ENCODE measurements at regions not wholly inside any gene's neighbourhood (a gene's known extent, or its start where the extent isn't known, plus 50 kb on each side); places are given as distances from the start of the nearest gene placed in this dataset.

GRCh38 chr3:14338898-14339458, 63.4 kb upstream of the SLC6A6 start:
- no peak for DNase-seq

DNA sequence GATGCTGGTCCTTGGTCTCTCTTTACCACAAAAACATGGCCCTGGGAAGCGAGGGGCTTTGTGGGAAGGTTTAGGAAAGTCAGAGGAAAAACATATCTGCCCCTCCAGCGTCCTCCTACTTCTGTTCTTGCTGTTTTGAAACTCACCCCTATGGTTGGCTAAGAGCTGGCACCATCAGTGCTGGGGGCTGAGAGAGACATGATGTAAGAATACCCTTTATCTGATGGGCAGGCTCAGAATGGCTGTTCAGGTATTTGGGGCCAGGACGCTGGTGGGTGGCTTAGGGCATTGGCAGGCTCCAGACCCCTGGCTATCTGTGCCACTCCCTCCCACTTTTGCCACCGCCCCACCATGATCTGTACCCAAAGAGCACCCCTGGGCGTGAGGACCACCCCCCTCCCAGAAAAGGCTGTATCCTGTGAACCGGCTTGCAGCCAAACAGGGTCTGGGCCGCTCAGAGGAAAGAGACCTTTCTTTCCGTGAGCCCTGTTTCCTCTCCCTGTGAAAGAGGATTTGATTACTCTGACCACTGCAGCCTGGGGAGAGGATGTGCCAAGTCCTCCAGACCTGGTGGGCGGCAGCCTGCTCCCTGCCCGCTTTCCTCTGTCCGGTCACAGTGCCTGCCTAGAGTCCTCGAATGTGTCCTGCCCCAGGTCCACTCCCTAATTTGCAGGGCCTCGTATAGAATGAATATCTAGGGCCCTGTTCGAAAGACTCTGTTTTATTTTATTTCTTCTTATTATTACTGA, 61.3 kb upstream of the SLC6A6 start:
- no peak for DNase-seq

DNA sequence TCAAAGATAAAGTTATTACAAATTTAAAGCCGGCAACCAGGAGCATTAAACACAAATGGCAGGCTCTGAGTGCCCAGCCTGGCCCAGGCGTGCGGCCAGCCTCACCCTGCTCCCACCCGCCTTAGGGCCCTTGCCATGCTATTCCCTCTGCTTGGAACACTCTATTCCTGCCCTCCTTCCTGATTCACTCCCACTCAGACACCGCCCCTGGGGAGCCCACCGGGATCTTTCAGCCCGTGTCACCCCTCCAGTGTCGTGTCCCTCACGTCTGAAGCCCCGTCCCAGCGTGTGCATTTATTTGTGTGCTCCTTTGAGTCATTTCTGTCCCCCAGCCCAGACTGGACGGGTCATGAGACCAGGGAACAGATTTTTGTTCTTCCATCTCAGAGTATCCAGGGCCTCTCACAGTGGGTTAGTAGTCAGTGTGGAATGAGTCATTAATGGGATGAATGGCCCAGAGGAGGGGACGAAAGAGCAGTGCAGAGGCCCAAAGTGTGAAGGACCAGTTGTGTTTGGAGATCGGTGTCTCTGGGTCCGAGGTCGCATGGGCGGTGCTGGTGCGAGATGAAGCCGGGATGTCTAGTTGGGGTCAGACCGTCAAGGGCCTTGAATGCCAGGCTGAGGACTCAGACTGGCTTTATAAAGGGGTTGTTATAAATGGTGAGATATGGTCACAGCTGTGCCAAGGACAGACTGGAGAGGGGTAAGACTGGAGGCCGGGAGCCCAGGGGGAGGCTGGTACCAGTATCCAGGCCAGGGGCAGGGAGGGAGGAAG, 58.9 kb upstream of the SLC6A6 start:
- no peak for DNase-seq

DNA sequence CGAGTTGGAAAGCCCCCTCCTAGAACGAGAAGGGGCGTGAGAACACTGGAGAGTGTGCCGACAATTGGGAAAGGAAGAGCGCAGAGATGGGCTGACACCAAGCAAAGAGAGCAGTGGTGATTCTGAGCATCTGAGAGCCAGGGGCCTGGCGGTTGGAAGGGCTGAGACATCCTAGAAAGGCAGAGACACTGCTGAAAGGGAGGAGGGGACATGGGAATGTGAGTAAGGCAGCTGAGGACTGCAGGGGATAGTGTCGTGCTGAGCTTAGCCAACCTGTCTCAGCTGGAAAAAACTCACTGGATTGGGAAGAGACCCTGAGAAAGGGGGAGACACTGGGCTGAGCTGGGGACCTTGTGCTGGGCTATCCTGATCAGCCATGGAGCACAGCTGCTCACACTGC, 58.1 kb upstream of the SLC6A6 start:
- DNase-seq: no peak

GRCh38 chr3:14345496-14346150, 56.8 kb upstream of the SLC6A6 start:
- no peak for DNase-seq

GRCh38 chr3:14346191-14346590, 56.2 kb upstream of the SLC6A6 start:
- no peak for DNase-seq

DNA sequence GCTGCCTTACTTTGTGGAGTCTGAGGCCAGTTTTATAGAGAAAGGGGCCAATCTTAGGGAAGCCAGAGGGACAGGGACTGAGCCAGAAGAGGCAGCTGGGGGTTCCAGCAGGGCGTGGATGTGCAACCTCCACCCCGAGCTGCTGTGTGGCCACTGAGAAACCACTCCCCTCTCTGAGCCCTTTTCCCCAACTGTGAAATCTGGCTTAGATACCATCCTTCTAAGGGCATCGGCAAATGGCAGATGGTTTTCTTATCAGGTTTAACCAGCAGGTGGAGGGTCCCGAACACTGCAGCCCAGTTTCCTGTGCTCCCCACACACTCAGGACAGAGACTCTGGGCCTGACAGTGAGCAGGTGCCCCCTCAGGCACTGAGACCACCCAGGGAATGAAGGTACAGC, 55.8 kb upstream of the SLC6A6 start:
- no peak for DNase-seq

DNA sequence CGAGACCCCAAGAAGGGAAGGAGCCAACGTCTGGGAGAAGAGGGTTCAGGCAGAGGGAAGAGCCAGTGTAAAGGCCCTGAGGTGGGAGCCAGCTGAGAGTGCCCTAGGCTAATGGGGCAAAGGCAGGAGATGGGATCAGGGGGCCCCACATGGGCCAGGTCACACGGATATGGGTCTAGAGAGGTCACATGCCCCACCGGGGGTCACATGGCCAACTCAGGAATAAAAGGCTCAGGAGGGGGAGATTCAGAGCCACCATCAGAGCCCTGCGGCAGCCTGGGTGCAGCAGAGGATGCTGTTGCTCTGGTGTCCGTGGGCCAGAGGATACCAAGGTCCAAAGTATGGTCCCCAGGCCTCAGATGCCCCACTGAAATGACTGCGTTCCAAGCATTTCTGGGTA, 55.3 kb upstream of the SLC6A6 start:
- no peak for DNase-seq

GRCh38 chr3:14351617-14352001, 50.8 kb upstream of the SLC6A6 start:
- no peak for DNase-seq

- DNase-seq: no peak
Measured at GRCh38 chr3:14352002-14352627, 50.3 kb upstream of the SLC6A6 start.

Data from activated gamma-delta T cell (primary cell).